Thyroid gland (tissue), 4 donors: ENCODE measurements at regions not wholly inside any gene's neighbourhood (a gene's known extent, or its start where the extent isn't known, plus 50 kb on each side); places are given as distances from the start of the nearest gene placed in this dataset.

Source experiments
- DNase-seq, 2 donors: peaks; one replicate each; pipeline ENCODE4 v3.0.0-alpha.2; 2019
- H3K27ac ChIP-seq, 3 donors: fragments of 200-600 bp; sonication (generic); 1 replicate in 2 of 3; 2 replicates in 1 of 3; pipeline ENCODE4 v1.5.1; 2016 to 2019; ENCODE audit warnings: mild to moderate bottlenecking in 1 of 3, moderate library complexity in 1 of 3
- H3K27me3 ChIP-seq: fragments of 200-600 bp; sonication (generic); one replicate; pipeline ENCODE4 v1.5.1; 2019
- H3K36me3 ChIP-seq, 2 donors: fragments of 200-600 bp; sonication (generic); one replicate each; pipeline ENCODE4 v1.5.1; 2016 to 2019
- H3K4me1 ChIP-seq, 2 donors: fragments of 200-600 bp; sonication (generic); one replicate each; pipeline ENCODE4 v1.5.1; 2017 to 2019
- H3K4me3 ChIP-seq, 3 donors: fragments of 200-600 bp; sonication (generic); replicated peaks in 1 of 3; 1 replicate in 2 of 3; 2 replicates in 1 of 3; pipeline ENCODE4 v1.5.1; 2016; ENCODE audit warnings: mild to moderate bottlenecking in 1 of 3
- H3K9me3 ChIP-seq: fragments of 200-600 bp; sonication (generic); one replicate; pipeline ENCODE4 v1.5.1; 2017
- CTCF ChIP-seq, 6 experiments: fragments of 200-600 bp in 3 of 6; fragments of 450-650 bp in 3 of 6; sonication (generic) in 3 of 6; IDR thresholded peaks; one replicate each; pipeline ENCODE4 v1.5.1; 2016 to 2019; ENCODE audit warnings: antibody characterized with exemption in 6 of 6, mild to moderate bottlenecking in 2 of 6, inconsistent platforms in 1 of 6, moderate library complexity in 1 of 6
- POLR2A ChIP-seq, 2 donors: fragments of 450-650 bp; IDR thresholded peaks; one replicate each; pipeline ENCODE4 v1.6.1; 2017; ENCODE audit warnings: antibody characterized with exemption in 2 of 2, mild to moderate bottlenecking in 2 of 2, moderate library complexity in 1 of 2
- WGBS, 2 donors: methylation state at CpG; one replicate each; pipeline ENCODE4 v1.1.5; 2017; 5-methylcytosine and 5-hydroxymethylcytosine counted together
- intact Hi-C: fragments of 100-400 bp; cut with DNase I; formaldehyde crosslinking; loops from one replicate; pipeline ENCODE4 v1.15.1; 2023

- H3K9me3 ChIP-seq: no peaks in the 10 kb centered on the region
- H3K4me3 ChIP-seq: no peak overlapping the region
- intact Hi-C loops: no loop called here
- 74 to 78% methylated on average over 1 of the region's 1 CpG for WGBS, 2 donors
- DNase-seq: no peak
- TF ChIP-seq CTCF (IDR thresholded peaks at IDR 0.05): no peak
- no peak for TF ChIP-seq POLR2A (IDR thresholded peaks at IDR 0.05)
- no peak overlapping the region for H3K27ac ChIP-seq
- H3K27me3 ChIP-seq: no peaks in the 10 kb centered on the region
- no peaks in the 10 kb centered on the region for H3K36me3 ChIP-seq
- H3K4me1 ChIP-seq: no peaks in the 10 kb centered on the region
Measured at GRCh38 chr2:155456222-155456621, 757.7 kb downstream of the KCNJ3 start.

GRCh38 chr2:155442755-155443372 is 744.4 kb downstream of the KCNJ3 start:
- no peaks in the 10 kb centered on the region for H3K36me3 ChIP-seq
- DNase-seq: no peak
- no peaks in the 10 kb centered on the region for H3K27me3 ChIP-seq
- no peaks in the 10 kb centered on the region for H3K4me1 ChIP-seq
- 81 to 87% methylated on average over 2 of the region's 2 CpGs for WGBS, 2 donors
- H3K27ac ChIP-seq: no peak overlapping the region
- intact Hi-C loops: no loop called here
- TF ChIP-seq CTCF (IDR thresholded peaks at IDR 0.05) (no peak), POLR2A (IDR thresholded peaks at IDR 0.05) (no peak)
- H3K4me3 ChIP-seq: no peak overlapping the region
- no peaks in the 10 kb centered on the region for H3K9me3 ChIP-seq

GRCh38 chr2:155442088-155442487 is 743.6 kb downstream of the KCNJ3 start:
- H3K4me1 ChIP-seq: no peaks in the 10 kb centered on the region
- no peak overlapping the region for H3K27ac ChIP-seq
- no peak overlapping the region for H3K4me3 ChIP-seq
- H3K9me3 ChIP-seq: no peaks in the 10 kb centered on the region
- no peak for TF ChIP-seq CTCF (IDR thresholded peaks at IDR 0.05)
- TF ChIP-seq POLR2A (IDR thresholded peaks at IDR 0.05): no peak
- DNase-seq: no peak
- intact Hi-C loops: no loop called here
- no peaks in the 10 kb centered on the region for H3K36me3 ChIP-seq
- H3K27me3 ChIP-seq: no peaks in the 10 kb centered on the region
- 75 to 76% methylated on average over 2 of the region's 2 CpGs for WGBS, 2 donors

- Histone ChIP-seq H3K9me3 (no peaks in the 10 kb centered on the region), H3K4me3 (no peak overlapping the region), H3K27me3 (no peaks in the 10 kb centered on the region), H3K27ac (no peak overlapping the region), H3K4me1 (no peaks in the 10 kb centered on the region), H3K36me3 (no peaks in the 10 kb centered on the region)
- 87 to 91% methylated on average over 9 of the region's 9 CpGs for WGBS, 2 donors
- DNase-seq: no peak
- no peak for TF ChIP-seq POLR2A (IDR thresholded peaks at IDR 0.05)
- no peak for TF ChIP-seq CTCF (IDR thresholded peaks at IDR 0.05)
- intact Hi-C loops: no loop called here
Measured at GRCh38 chr2:155431004-155431507, 732.6 kb downstream of the KCNJ3 start.

GRCh38 chr2:155427470-155427869 is 729.0 kb downstream of the KCNJ3 start:
- Histone ChIP-seq H3K4me1 (no peaks in the 10 kb centered on the region), H3K27ac (no peak overlapping the region), H3K9me3 (no peaks in the 10 kb centered on the region), H3K4me3 (no peak overlapping the region), H3K36me3 (no peaks in the 10 kb centered on the region), H3K27me3 (no peaks in the 10 kb centered on the region)
- WGBS, 2 donors: 70 to 72% methylated on average over 1 of the region's 1 CpG
- no peak for DNase-seq
- intact Hi-C loops: no loop called here
- no peak for TF ChIP-seq CTCF (IDR thresholded peaks at IDR 0.05)
